ENCODE measurements at regions not wholly inside any gene's neighbourhood (a gene's known extent, or its start where the extent isn't known, plus 50 kb on each side); places are given as distances from the start of the nearest gene placed in this dataset.
A peak's percentile ranks its signal among the peaks of the same experiment; 100 is the strongest.

DNA sequence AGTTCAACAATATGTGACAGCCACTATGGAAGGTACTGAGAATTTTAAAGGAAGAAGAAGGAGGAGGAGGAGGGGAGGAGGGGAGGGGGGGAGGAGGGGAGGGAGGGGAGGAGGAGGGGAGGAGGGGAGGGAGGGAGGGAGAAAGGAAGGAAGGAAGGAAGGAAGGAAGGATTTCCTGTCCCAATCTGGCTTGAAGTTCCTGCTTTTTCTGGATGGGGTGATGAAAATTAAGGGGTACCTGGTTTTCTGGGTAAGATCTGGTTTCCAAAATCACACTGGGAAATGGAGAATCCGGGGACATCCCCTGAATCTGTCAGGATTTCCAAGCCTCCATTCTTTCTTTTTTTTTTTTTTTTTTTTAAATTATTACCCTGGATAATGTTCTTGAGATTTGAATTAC is 271.8 kb downstream of the MTX2 start:
- no peak for DNase-seq (ENCODE audit: low read depth in 2 of 2)

DNA sequence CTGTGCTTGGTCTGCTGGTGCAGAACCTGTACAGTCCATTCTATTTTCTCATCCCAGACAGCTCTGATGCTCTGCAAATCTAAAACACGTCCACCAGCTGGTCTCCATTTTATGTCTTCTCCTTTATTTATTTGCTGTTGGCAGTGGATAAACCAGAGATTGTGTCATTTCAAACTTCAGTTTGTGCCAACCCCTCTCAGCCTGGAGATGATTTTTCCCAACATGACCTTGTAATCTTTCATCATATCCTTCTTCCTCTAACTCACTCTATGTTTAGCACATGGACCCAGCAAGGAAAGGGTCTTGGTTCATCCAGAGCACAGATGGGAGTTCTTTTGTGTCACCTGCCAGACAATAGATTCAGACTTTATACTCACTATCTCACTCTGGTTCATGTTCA is 273.2 kb downstream of the MTX2 start:
- DNase-seq (ENCODE audit: low read depth in 2 of 2), result no peak

GRCh38 chr2:176544557-176544956 is 275.3 kb downstream of the MTX2 start:
- no peak for DNase-seq (ENCODE audit: low read depth in 2 of 2)

- no peak for DNase-seq (ENCODE audit: low read depth in 2 of 2)
Observed at GRCh38 chr2:176544991-176545956, 276.0 kb downstream of the MTX2 start.

DNA sequence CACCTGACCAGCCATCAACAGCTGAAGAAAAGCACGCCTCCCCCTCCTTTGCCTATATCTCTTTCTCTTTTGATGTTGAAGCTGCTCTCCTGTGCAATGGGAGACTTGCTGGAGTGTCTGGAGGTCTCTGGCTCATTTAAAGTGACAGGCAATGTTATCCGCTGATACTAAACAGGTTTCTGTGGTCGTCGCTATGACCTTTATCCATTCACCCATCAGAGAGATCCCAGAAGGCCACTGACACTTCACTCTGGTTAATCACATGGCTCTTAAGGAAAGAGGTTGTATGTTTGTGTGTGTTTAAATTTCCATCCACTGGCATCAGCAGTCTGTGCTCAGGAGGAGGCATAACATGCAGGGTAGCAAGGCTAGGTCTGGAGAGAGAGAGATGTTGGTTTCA is 277.3 kb downstream of the MTX2 start:
- DNase-seq (ENCODE audit: low read depth in 2 of 2), result no peak

GRCh38 chr2:176552501-176553135 is 283.4 kb downstream of the MTX2 start:
- no peak for DNase-seq (ENCODE audit: low read depth in 2 of 2)

GRCh38 chr2:176553685-176554100 is 284.5 kb downstream of the MTX2 start:
- no peak for DNase-seq (ENCODE audit: low read depth in 2 of 2)

GRCh38 chr2:176554101-176555048 is 285.1 kb downstream of the MTX2 start:
- DNase-seq (ENCODE audit: low read depth in 2 of 2), result peak in 1 of 2 donors; percentile 2

DNA sequence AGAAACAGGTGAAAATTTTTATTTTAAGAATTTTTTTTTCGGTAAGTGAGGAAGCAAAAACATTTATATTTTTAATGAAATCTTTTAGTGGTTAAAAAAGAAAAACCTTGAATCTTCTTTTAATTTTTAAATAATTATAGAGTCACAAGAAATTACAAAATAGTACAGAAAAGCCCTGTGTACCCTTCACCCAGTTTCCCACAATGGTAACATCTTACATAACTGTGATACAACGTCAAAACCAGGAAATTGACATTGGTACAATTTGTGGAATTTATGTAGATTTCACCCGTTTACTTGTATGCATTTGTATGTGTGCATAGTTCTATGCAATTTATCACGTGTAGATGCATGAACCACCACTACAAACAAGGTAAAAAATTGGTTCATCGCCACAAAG is 285.9 kb downstream of the MTX2 start:
- DNase-seq (ENCODE audit: low read depth in 2 of 2), result no peak

DNA sequence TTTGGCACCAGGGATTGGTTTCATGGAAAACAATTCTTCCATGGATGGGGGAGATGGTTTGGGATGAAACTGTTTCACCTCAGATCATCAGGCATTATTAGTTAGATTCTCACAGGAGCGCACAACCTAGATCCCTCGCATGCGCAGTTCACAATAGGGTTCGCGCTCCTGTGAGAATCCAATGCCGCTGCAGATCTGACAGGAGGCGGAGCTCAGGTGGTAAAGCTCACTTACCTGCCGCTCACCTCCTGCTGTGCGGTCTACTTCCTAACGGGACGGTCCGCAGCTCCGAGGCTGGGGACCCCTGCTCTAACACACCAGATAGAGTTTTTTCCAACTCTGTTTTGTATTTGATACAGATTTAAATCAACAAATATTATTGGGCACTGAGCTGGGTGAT is 286.5 kb downstream of the MTX2 start:
- no peak for DNase-seq (ENCODE audit: low read depth in 2 of 2)

- DNase-seq (ENCODE audit: low read depth in 2 of 2), result no peak
Observed at GRCh38 chr2:176556373-176556772, 287.1 kb downstream of the MTX2 start.

DNA sequence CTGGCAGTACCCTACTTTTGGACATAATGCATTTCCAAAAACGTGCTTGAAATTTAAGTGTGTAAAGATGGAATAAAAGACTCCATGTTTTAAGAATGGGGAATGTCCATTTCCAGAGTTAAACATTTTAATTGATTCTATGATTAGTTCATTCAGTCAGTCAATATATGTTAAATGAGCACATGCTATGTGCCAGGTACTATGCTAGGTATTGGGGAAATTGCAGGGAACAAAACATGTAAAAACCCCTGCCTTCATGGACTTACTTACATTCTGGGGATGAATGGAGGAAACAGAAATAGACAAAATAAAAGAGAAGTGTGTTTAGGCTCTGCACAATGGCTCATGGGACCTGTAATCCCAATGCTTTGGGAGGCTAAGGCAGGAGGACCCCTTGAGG is 288.6 kb downstream of the MTX2 start:
- no peak for DNase-seq (ENCODE audit: low read depth in 2 of 2)

- no peak for DNase-seq (ENCODE audit: low read depth in 2 of 2)
Observed at GRCh38 chr2:176558574-176559140, 289.4 kb downstream of the MTX2 start.

GRCh38 chr2:176560296-176560695 is 291.1 kb downstream of the MTX2 start:
- DNase-seq (ENCODE audit: low read depth in 2 of 2), result no peak

DNA sequence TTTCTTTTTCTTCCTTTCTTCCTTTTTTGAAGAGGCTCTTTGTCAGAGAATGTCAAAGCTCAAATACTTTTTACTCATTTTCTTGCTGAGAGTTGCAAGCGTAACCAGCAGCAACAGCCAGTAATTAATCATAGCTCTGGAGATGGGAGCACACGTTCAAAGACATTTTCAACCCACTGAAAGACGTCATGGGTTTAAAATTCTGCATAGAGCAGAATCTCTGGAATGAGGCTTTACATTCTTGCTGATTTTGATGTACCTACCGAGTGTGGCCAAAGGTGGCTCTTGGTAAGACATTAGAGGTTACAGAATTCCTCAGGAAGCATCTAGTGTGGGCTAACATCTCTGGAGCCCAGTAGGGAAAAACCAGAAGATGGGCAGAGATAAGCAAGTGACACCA is 292.5 kb downstream of the MTX2 start:
- no peak for DNase-seq (ENCODE audit: low read depth in 2 of 2)

- DNase-seq (ENCODE audit: low read depth in 2 of 2), result no peak
Observed at GRCh38 chr2:176562359-176563078, 293.3 kb downstream of the MTX2 start.

DNA sequence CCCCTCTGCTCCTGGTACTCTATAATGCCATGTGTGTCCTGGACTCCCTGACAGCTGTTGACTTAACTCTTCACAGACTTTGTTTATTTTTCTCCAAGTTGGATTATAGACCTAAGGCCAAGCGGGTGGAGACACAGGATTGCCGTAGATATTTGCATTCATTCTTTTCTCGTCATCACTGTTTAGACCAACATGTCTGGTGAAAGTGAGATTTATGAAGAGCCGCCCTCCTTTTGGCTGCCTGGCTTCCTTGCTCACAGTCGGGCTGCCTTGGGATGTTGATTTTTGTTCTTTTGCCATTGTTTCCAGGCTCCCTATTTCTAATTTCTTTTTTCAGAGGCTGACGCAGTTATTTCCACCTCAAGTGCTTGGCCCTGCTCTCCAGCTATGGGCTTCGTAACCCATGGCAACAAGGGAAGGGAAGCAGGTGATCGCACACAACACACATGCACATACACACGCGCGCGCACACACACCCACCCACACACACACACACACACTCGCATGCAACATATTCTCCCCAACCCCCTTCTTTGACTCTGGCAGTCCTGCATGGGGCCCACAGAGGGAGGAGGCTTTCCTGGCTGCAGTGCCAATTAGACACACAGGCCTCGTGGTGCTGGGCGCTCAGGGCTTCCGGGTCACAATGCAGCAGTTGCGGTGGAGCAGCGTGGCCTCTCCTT is 296.5 kb downstream of the MTX2 start:
- no peak for DNase-seq (ENCODE audit: low read depth in 2 of 2)

DNA sequence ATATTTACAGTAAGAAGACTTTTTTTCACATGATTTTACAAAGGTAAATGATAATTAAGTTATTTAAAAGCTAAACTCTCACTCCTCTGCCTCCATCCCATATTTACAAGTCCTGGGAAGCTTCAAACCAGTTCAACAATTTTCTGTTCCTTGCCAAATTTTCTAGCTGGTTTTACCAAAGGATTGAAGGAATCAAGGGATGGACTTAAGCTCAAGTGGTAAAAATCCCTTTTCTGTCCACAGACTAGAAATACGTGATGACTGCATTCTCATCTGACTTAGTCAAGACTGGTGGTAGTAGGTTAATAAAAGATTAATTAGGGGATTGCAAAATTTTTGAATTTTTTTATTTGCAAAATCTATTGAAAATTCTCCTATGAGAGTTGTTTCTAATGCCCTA is 297.3 kb downstream of the MTX2 start:
- no peak for DNase-seq (ENCODE audit: low read depth in 2 of 2)

DNA sequence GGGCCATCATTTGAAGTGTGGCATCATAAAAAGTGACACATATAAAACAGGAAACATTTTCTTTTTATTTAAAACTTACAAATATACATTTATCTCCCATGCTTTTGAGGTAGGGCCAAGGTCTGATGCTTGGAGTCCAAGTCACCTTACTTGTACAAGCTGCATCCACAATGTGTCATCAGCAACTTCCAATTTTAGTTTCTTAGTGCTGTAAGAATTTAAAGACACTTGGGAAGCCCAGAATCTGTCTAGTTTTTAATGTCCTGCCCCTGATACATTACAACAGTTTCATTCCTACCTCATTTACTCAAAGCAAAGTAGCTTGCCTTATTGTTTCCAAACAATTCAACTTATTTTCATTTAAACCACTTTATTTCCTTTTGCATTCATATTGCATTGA is 297.7 kb downstream of the MTX2 start:
- no peak for DNase-seq (ENCODE audit: low read depth in 2 of 2)

GRCh38 chr2:176567361-176567760 is 298.1 kb downstream of the MTX2 start:
- no peak for DNase-seq (ENCODE audit: low read depth in 2 of 2)
